CD4-positive, alpha-beta T cell treated with Interleukin-21 for 1 hour (primary cell): ENCODE measurements at regions not wholly inside any gene's neighbourhood (a gene's known extent, or its start where the extent isn't known, plus 50 kb on each side); places are given as distances from the start of the nearest gene placed in this dataset.
"Not testable (repeated sequence)": the region's sequence is repeated elsewhere in the genome, so short reads cannot be mapped to it uniquely, and the experiment has no call there.

Experiments
- DNase-seq: peaks from one replicate; pipeline ENCODE4 v3.0.0-alpha.2; 2020

- DNase-seq: no peak
Measured at GRCh38 chr3:153385343-153385742, 223.3 kb downstream of the RAP2B start.

- DNase-seq: no peak
Measured at GRCh38 chr3:153392363-153392762, 230.3 kb downstream of the RAP2B start.

GRCh38 chr3:153394017-153394416 is 232.0 kb downstream of the RAP2B start:
- DNase-seq: no peak

GRCh38 chr3:153396581-153396980 is 234.6 kb downstream of the RAP2B start:
- DNase-seq: no peak

GRCh38 chr3:153397794-153398193 is 235.8 kb downstream of the RAP2B start:
- DNase-seq: no peak

GRCh38 chr3:153399636-153400035 is 237.6 kb downstream of the RAP2B start:
- no peak for DNase-seq

GRCh38 chr3:153400641-153401040 is 238.6 kb downstream of the RAP2B start:
- DNase-seq: no peak

GRCh38 chr3:153404157-153404556 is 242.1 kb downstream of the RAP2B start:
- no peak for DNase-seq

GRCh38 chr3:153405320-153405719 is 243.3 kb downstream of the RAP2B start:
- DNase-seq: not testable (repeated sequence)

- DNase-seq: no peak
Measured at GRCh38 chr3:153410517-153410916, 248.5 kb downstream of the RAP2B start.

GRCh38 chr3:153414982-153415381 is 253.0 kb downstream of the RAP2B start:
- DNase-seq: no peak

- DNase-seq: no peak
Measured at GRCh38 chr3:153422314-153422713, 260.3 kb downstream of the RAP2B start.

GRCh38 chr3:153423820-153424219 is 261.8 kb downstream of the RAP2B start:
- DNase-seq: not testable (repeated sequence)

GRCh38 chr3:153426344-153426743 is 264.3 kb downstream of the RAP2B start:
- no peak for DNase-seq

- no peak for DNase-seq
Measured at GRCh38 chr3:153426803-153427202, 264.8 kb downstream of the RAP2B start.

- DNase-seq: no peak
Measured at GRCh38 chr3:153429821-153430220, 267.8 kb downstream of the RAP2B start.

- DNase-seq: no peak
Measured at GRCh38 chr3:153431076-153431475, 269.1 kb downstream of the RAP2B start.

GRCh38 chr3:153437666-153438065 is 275.6 kb downstream of the RAP2B start:
- DNase-seq: no peak

GRCh38 chr3:153438271-153438670 is 276.2 kb downstream of the RAP2B start:
- no peak for DNase-seq

- DNase-seq: no peak
Measured at GRCh38 chr3:153439780-153440179, 277.8 kb downstream of the RAP2B start.

GRCh38 chr3:153440311-153440710 is 278.3 kb downstream of the RAP2B start:
- DNase-seq: no peak

GRCh38 chr3:153442386-153442785 is 280.4 kb downstream of the RAP2B start:
- DNase-seq: no peak

- peak; percentile 17 for DNase-seq
Measured at GRCh38 chr3:153442799-153443487, 280.9 kb downstream of the RAP2B start.

GRCh38 chr3:153443961-153444360 is 281.9 kb downstream of the RAP2B start:
- peak; percentile 6 for DNase-seq

- no peak for DNase-seq
Measured at GRCh38 chr3:153445817-153446216, 283.8 kb downstream of the RAP2B start.
